B cell (primary cell): ENCODE measurements at regions not wholly inside any gene's neighbourhood (a gene's known extent, or its start where the extent isn't known, plus 50 kb on each side); places are given as distances from the start of the nearest gene placed in this dataset.

Experiments
- ATAC-seq: fragments of 200-7000 bp; cut with Tn5 transposase; one replicate; pipeline ENCODE4 v1.10.0; 2021; ENCODE audit warnings: low read depth, mild to moderate bottlenecking, moderate number of reproducible peaks, moderate library complexity
- CTCF ChIA-PET: fragments of 350-600 bp; sonication (Branson Sonifier 250); formaldehyde crosslinking; loops from one replicate; lab custom pipeline; 2021; ENCODE audit warnings: antibody characterized with exemption, inconsistent platforms; lab: Charles Lee
- POLR2A ChIA-PET: fragments of 350-600 bp; sonication (Branson Sonifier 250); formaldehyde crosslinking; loops from one replicate; lab custom pipeline; 2021; ENCODE audit warnings: antibody characterized with exemption; lab: Charles Lee
- DNase-seq: peaks from one replicate; pipeline ENCODE4 v3.0.0; 2013
- H2AFZ ChIP-seq: 2 replicates; pipeline ENCODE4 v1.6.1; 2012; ENCODE audit warnings: mild to moderate bottlenecking, low read depth, low read length; ENCODE audit not compliant: insufficient read depth, poor library complexity, severe bottlenecking
- H3K27ac ChIP-seq, 2 donors: 1 replicate in 1 of 2; 2 replicates in 1 of 2; pipeline ENCODE4 v1.5.1; 2012 to 2013; ENCODE audit warnings: low read length in 2 of 2, mild to moderate bottlenecking in 2 of 2, moderate library complexity in 1 of 2
- H3K27me3 ChIP-seq, 4 experiments: fragments of 200-600 bp in 1 of 4; sonication (generic) in 1 of 4; replicated peaks in 1 of 4; 1 replicate in 2 of 4; 2 replicates in 2 of 4; pipeline versions ENCODE4 v1.6.1 to v1.7.0; 2013 to 2016; ENCODE audit warnings: low read length in 3 of 4, mild to moderate bottlenecking in 2 of 4, mixed read lengths in 1 of 4, moderate library complexity in 1 of 4; ENCODE audit not compliant: insufficient read depth in 4 of 4, control insufficient read depth in 3 of 4; ENCODE audit errors: control extremely low read depth in 1 of 4
- H3K36me3 ChIP-seq, 2 experiments: replicated peaks in 1 of 2; 1 replicate in 1 of 2; 2 replicates in 1 of 2; pipeline versions ENCODE4 v1.6.1 to v1.7.1; 2013; ENCODE audit warnings: low read length in 1 of 2; ENCODE audit not compliant: insufficient read depth in 2 of 2, control insufficient read depth in 1 of 2; ENCODE audit errors: control extremely low read depth in 1 of 2, extremely low read depth in 1 of 2
- H3K4me1 ChIP-seq, 2 donors: fragments of 200-600 bp in 1 of 2; sonication (generic) in 1 of 2; 1 replicate in 1 of 2; 2 replicates in 1 of 2; pipeline versions ENCODE4 v1.5.1 to v1.6.1; 2013 to 2017; ENCODE audit warnings: low read length in 2 of 2; ENCODE audit not compliant: control insufficient read depth in 2 of 2, insufficient read depth in 2 of 2
- H3K4me2 ChIP-seq: replicated peaks from 2 replicates; pipeline ENCODE3; 2012; ENCODE audit warnings: mild to moderate bottlenecking, low read depth, low read length; ENCODE audit not compliant: poor library complexity, severe bottlenecking
- H3K4me3 ChIP-seq, 5 experiments: fragments of 200-600 bp in 1 of 5; sonication (generic) in 1 of 5; 1 replicate in 3 of 5; 2 replicates in 2 of 5; pipeline versions ENCODE4 v1.5.1 to v1.7.0; 2011 to 2016; ENCODE audit warnings: low read length in 4 of 5, mild to moderate bottlenecking in 4 of 5, low read depth in 2 of 5, control low read depth in 1 of 5, moderate library complexity in 1 of 5; ENCODE audit not compliant: insufficient read depth in 1 of 5; ENCODE audit errors: control extremely low read depth in 1 of 5, extremely low read depth in 1 of 5
- H3K79me2 ChIP-seq: fragments of 200-600 bp; sonication (generic); one replicate; pipeline ENCODE4 v1.6.0; 2016; ENCODE audit warnings: low read length; ENCODE audit not compliant: control insufficient read depth, insufficient read depth
- H3K9ac ChIP-seq: fragments of 200-600 bp; sonication (generic); 2 replicates; pipeline ENCODE4 v1.6.1; 2017; ENCODE audit warnings: mild to moderate bottlenecking, low read length, moderate library complexity
- H3K9me3 ChIP-seq, 3 donors: one replicate each; pipeline versions ENCODE4 v1.6.1 to v1.7.1; 2013; ENCODE audit warnings: low read length in 2 of 3; ENCODE audit not compliant: control insufficient read depth in 2 of 3, insufficient read depth in 1 of 3; ENCODE audit errors: control extremely low read depth in 1 of 3
- H4K20me1 ChIP-seq: 2 replicates; pipeline ENCODE4 v1.6.0; 2012; ENCODE audit warnings: mild to moderate bottlenecking, low read length; ENCODE audit not compliant: insufficient read depth, control insufficient read depth, poor library complexity, severe bottlenecking
- H3K27ac Mint-ChIP-seq: one replicate; pipeline ENCODE4 v1.8.0; 2021; ENCODE audit warnings: mixed read lengths
- H3K27me3 Mint-ChIP-seq: one replicate; pipeline ENCODE4 v1.8.0; 2021; ENCODE audit warnings: mixed read lengths
- H3K4me1 Mint-ChIP-seq: one replicate; pipeline ENCODE4 v1.8.0; 2021; ENCODE audit warnings: mixed read lengths
- H3K4me3 Mint-ChIP-seq: one replicate; pipeline ENCODE4 v1.8.0; 2021; ENCODE audit warnings: mixed read lengths
- H3K9me3 Mint-ChIP-seq: one replicate; pipeline ENCODE4 v1.8.0; 2022; ENCODE audit warnings: mixed read lengths; ENCODE audit not compliant: insufficient read depth
- EZH2 ChIP-seq: IDR thresholded peaks from 2 replicates; pipeline ENCODE4 v1.6.1; 2012; ENCODE audit warnings: borderline replicate concordance, low read depth, mild to moderate bottlenecking, moderate library complexity, low read length; ENCODE audit not compliant: insufficient read depth, poor library complexity, severe bottlenecking
- WGBS: methylation state at CpG from one replicate; pipeline ENCODE4 v1.1.5; 2013; ENCODE audit warnings: missing lambda C conversion rate; ENCODE audit not compliant: insufficient coverage; 5-methylcytosine and 5-hydroxymethylcytosine counted together
- intact Hi-C: fragments of 100-400 bp; cut with micrococcal nuclease; formaldehyde crosslinking; loops from one replicate; pipeline ENCODE4 v1.10.0; 2022
- TF ChIP-seq, protein P1 (sequence below): fragments of 200-600 bp; IDR thresholded peaks from one replicate; pipeline ENCODE4 v1.8.0; 2022; ENCODE audit warnings: antibody characterized with exemption, mild to moderate bottlenecking

DNA sequence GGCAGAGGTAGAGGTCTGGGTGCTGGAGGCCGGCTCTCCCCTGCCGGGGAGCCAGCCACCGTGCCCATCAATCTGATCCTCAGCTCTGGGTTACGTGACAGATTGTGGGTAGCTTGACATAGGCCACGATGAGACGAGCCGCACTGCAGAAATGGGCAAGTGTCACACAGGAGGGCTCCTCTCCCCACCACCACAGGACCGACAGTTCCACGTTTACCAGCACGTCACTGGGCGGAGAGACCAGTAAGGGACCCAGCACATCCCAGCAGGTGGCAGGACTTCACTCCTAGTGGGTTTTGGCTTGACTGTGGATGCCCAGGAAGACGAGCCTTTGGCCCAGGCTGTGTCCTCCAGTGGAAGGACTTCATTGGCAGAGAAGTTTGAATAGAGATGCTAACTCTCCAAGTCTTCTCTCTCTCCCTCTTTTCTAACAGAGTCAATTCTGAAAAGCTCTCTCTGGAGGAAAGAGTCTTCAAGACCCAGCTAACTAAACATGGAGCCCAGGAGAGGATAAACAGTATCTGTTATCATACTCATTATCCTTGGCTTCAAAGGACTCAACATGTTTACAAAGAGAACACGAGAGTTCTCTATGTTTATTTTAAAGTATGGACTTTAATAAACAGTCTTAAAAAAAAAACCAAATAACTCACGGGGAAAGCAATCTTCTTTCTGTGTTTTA, 129.3 kb upstream of the JCAD start:
- H3K9me3 ChIP-seq = no peaks in the 10 kb centered on the region
- ChIA-PET POLR2A (no interaction called here), CTCF (no interaction called here)
- no peak overlapping the region for H3K27ac ChIP-seq
- no peaks in the 10 kb centered on the region for H3K4me1 Mint-ChIP-seq
- H3K9ac ChIP-seq = no peak overlapping the region
- H3K9me3 Mint-ChIP-seq = no peaks in the 10 kb centered on the region
- TF ChIP-seq, protein P1, sequence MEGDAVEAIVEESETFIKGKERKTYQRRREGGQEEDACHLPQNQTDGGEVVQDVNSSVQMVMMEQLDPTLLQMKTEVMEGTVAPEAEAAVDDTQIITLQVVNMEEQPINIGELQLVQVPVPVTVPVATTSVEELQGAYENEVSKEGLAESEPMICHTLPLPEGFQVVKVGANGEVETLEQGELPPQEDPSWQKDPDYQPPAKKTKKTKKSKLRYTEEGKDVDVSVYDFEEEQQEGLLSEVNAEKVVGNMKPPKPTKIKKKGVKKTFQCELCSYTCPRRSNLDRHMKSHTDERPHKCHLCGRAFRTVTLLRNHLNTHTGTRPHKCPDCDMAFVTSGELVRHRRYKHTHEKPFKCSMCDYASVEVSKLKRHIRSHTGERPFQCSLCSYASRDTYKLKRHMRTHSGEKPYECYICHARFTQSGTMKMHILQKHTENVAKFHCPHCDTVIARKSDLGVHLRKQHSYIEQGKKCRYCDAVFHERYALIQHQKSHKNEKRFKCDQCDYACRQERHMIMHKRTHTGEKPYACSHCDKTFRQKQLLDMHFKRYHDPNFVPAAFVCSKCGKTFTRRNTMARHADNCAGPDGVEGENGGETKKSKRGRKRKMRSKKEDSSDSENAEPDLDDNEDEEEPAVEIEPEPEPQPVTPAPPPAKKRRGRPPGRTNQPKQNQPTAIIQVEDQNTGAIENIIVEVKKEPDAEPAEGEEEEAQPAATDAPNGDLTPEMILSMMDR = no peak
- no peak for TF ChIP-seq EZH2
- no peaks in the 10 kb centered on the region for H3K36me3 ChIP-seq
- H3K27me3 Mint-ChIP-seq = no peaks in the 10 kb centered on the region
- H2AFZ ChIP-seq = no peak overlapping the region
- no peak overlapping the region for H3K4me3 Mint-ChIP-seq
- H3K27me3 ChIP-seq = no peaks in the 10 kb centered on the region
- H3K4me3 ChIP-seq = no peak overlapping the region
- WGBS = 97% methylated on average over 11 of the region's 14 CpGs
- H3K4me1 ChIP-seq = no peaks in the 10 kb centered on the region
- H3K27ac Mint-ChIP-seq = no peak overlapping the region
- ATAC-seq (no peak), DNase-seq (no peak)
- H4K20me1 ChIP-seq = no peaks in the 10 kb centered on the region
- no peak overlapping the region for H3K4me2 ChIP-seq
- intact Hi-C loops = no loop called here
- H3K79me2 ChIP-seq = no peaks in the 10 kb centered on the region

DNA sequence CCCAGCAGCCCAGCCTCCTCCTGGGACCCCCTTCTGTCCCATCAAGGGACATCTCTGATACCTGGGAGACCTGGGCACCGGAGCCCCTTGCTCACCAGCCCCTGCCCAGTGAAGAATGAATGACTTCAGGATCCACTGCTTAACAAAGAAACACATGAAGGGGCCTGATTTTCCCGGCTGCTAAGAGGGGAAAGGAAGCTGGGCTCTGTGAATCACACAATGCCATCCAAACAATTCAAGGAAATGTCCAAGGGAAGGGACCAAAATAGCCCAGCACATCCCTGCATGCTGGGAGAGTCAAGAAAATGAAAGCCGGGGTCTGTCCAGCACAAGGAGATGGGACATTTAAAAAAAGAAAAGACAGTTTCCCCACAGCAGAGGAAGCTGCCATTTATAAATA, 128.7 kb upstream of the JCAD start:
- Histone ChIP-seq H3K4me3 (no peak overlapping the region), H3K9me3 (no peaks in the 10 kb centered on the region), H3K27ac (no peak overlapping the region), H3K36me3 (no peaks in the 10 kb centered on the region), H3K9ac (no peak overlapping the region), H3K79me2 (no peaks in the 10 kb centered on the region), H4K20me1 (no peaks in the 10 kb centered on the region), H3K27me3 (no peaks in the 10 kb centered on the region), H3K4me1 (no peaks in the 10 kb centered on the region), H2AFZ (no peak overlapping the region), H3K4me2 (no peak overlapping the region)
- ChIA-PET POLR2A (no interaction called here), CTCF (no interaction called here)
- no peak for TF ChIP-seq EZH2
- TF ChIP-seq, protein P1 = no peak
- H3K27me3 Mint-ChIP-seq = no peaks in the 10 kb centered on the region
- intact Hi-C loops = no loop called here
- no peak overlapping the region for H3K27ac Mint-ChIP-seq
- WGBS = no CpG with 5 or more reads among the region's 3 CpGs
- no peaks in the 10 kb centered on the region for H3K4me1 Mint-ChIP-seq
- no peak for DNase-seq
- ATAC-seq = no peak
- no peak overlapping the region for H3K4me3 Mint-ChIP-seq
- no peaks in the 10 kb centered on the region for H3K9me3 Mint-ChIP-seq
